WTC11 (cell line): ENCODE measurements at regions not wholly inside any gene's neighbourhood (a gene's known extent, or its start where the extent isn't known, plus 50 kb on each side); places are given as distances from the start of the nearest gene placed in this dataset.

Experiments used
- CTCF ChIP-seq: fragments of 200-600 bp; IDR thresholded peaks from 2 replicates; pipeline ENCODE4 v1.8.0; 2022; ENCODE audit warnings: antibody characterized with exemption
- FOXP4 ChIP-seq: sonication (generic); formaldehyde crosslinking; IDR thresholded peaks from 2 replicates; pipeline ENCODE4 v1.8.0; 2022; ENCODE audit warnings: mild to moderate bottlenecking, missing genetic modification reagents
- KAT7 ChIP-seq: sonication (generic); formaldehyde crosslinking; IDR thresholded peaks from 2 replicates; pipeline ENCODE4 v1.8.1; 2023; ENCODE audit warnings: missing genetic modification reagents, mild to moderate bottlenecking, borderline replicate concordance
- MYBL2 ChIP-seq: sonication (generic); formaldehyde crosslinking; IDR thresholded peaks from 2 replicates; pipeline ENCODE4 v1.8.1; 2023; ENCODE audit warnings: mild to moderate bottlenecking, moderate library complexity, missing genetic modification reagents
- NR3C1 ChIP-seq: sonication (generic); formaldehyde crosslinking; conservative IDR thresholded peaks from 2 replicates; pipeline ENCODE4 v1.8.1; 2023; ENCODE audit warnings: low read depth, mild to moderate bottlenecking, missing genetic modification reagents
- TCF7 ChIP-seq: sonication (generic); formaldehyde crosslinking; IDR thresholded peaks from 2 replicates; pipeline ENCODE4 v1.8.0; 2022; ENCODE audit warnings: mild to moderate bottlenecking, low read depth, missing genetic modification reagents, moderate library complexity
- TEAD4 ChIP-seq: sonication (generic); formaldehyde crosslinking; IDR thresholded peaks from 2 replicates; pipeline ENCODE4 v1.8.0; 2022; ENCODE audit warnings: mild to moderate bottlenecking, missing genetic modification reagents
- TP53 ChIP-seq: sonication (generic); formaldehyde crosslinking; IDR thresholded peaks from 2 replicates; pipeline ENCODE4 v1.8.1; 2023; ENCODE audit warnings: mild to moderate bottlenecking, missing genetic modification reagents
- ZNF416 ChIP-seq: fragments of 250-450 bp; sonication (Bioruptor Pico); IDR thresholded peaks from 2 replicates; pipeline ENCODE4 v1.9.0; 2021; ENCODE audit warnings: mild to moderate bottlenecking, inconsistent platforms
- ZNF423 ChIP-seq: fragments of 250-450 bp; sonication (Bioruptor Pico); IDR thresholded peaks from 2 replicates; pipeline ENCODE4 v2.1.2; 2022; ENCODE audit warnings: mild to moderate bottlenecking, moderate library complexity

- TF ChIP-seq TP53 (CRISPR knock-in tag) (no peak), MYBL2 (CRISPR knock-in tag) (no peak), KAT7 (CRISPR knock-in tag) (no peak), ZNF416 (CRISPR knock-in tag) (no peak), CTCF (no peak), TCF7 (CRISPR knock-in tag) (no peak), TEAD4 (no peak), FOXP4 (CRISPR knock-in tag) (no peak), NR3C1 (CRISPR knock-in tag) (no peak), ZNF423 (CRISPR knock-in tag) (no peak)
These were observed 124.4 kb upstream of the TOPAZ1 start for GRCh38 chr3:44117239-44117638.
